NCI-H345 (cell line): ENCODE measurements at regions not wholly inside any gene's neighbourhood (a gene's known extent, or its start where the extent isn't known, plus 50 kb on each side); places are given as distances from the start of the nearest gene placed in this dataset.

Experiments
- DNase-seq: peaks from one replicate; lab custom pipeline; 2025; lab: John Stamatoyannopoulos, UW

GRCh38 chr9:14560194-14560593 lies 133.0 kb downstream of the ZDHHC21 start:
- no peak for DNase-seq

DNA sequence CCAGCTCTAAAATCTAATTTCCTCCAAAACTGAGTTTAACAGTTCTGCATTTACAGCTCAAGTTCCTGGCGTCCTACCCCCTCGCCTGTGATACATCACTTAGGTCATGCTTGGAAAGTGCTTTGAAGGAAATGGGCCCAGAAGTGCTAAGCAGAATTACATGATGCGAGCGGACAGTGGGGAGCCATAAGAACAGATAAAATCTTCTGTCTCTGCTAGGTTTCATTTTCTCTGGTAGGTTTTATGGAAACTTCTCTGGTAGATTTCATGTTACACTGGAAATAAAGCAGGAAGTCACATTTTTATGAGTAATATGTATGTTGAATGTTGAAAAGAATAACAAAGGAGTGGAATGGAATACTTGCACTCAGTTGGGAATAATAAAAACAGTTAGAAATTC lies 138.3 kb downstream of the ZDHHC21 start:
- DNase-seq, result no peak

GRCh38 chr9:14547245-14548060 lies 145.8 kb downstream of the ZDHHC21 start:
- no peak for DNase-seq

DNA sequence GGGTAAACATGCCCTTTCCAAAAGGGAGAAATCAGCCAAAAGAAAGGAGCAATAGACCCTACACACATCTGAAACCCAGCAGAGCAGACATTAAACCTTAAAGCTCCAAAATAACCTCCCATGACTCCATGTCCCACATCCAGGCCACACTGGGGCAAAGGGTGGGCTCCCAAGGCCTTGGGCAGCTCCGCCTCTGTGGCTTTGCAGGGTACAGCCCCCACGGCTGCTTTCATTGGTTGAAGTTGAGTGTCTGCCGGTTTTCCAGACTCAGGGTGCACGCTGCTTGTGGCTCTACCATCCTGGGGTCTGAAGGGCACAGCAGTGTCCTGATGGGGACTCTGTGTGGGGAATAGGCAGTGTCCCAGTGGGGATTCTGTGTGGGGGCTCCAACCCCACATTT lies 146.5 kb downstream of the ZDHHC21 start:
- no peak for DNase-seq

DNA sequence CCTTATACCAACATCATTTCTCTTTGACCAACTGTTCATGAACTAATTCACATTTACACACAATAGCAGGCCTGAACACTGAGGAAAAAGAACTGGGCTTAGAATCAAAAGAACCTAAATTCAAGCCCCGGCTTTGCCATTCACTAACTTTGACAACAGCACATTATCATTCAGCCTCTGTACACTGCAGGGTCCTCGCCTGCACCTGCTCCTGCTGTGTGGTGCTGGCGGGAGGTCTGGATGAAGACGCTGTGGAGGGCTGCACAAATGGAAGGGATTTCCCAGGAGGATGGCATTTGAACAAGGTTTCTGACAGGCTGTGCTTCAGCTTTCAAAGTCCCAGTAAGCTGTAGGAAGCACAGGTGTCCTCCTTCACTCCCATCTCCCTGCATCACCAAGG lies 151.2 kb downstream of the ZDHHC21 start:
- DNase-seq, result peak; percentile 96

DNA sequence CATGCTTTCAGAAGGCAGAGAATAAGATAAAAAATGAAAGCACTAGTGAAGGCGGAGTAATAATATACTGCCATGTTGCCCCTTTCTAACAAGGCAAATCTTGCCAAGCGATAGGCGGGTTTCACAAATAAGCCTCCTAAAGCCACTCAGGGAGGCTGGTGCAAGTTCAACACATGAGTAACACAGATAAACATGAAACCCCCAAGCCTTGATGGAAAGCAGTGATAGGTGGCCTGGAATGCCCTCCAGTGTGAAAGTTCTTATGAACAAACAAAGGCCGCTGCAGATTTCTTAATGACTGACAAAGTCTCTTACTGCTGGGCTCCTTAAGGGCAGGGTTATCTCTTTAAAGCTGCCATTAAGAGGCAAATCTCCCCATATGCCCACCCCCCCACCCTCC lies 154.7 kb downstream of the ZDHHC21 start:
- no peak for DNase-seq

DNA sequence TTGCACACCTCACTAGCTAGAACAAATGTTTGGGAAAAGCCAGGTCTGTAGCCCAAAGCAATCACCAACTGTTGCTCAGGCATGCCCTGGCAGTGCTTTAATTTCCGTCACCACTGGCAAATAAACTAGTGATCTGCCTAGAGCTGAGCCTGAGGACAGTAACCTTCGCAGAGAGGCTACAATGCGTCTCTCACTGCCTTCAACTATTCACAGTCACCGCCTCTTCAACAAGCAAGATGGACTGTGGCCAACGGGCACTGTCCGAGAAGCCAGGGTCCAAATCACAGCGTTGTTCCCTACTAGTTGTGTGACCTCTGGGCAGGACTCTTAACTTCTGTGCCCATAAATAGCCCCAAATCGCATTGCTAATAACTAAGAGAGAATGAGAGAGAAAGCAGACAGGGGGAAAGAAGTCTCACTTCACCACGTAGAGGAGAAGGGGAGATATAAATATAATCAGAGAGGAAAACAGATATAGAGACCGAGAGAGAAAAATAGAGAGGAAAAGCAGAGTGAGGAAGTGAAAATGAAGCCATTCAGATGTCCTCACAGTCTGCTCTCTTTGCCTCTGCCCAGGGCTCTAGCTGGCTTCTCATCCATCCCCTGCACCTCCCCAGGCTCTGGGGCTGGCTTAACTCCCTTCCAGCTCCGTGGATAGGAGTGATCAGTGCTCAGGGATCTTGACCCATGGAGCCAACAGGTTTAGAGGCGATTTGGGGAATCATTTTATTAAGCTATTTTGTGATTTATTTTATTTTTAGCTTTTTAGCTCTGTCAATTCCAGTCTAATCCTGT lies 157.9 kb downstream of the ZDHHC21 start:
- no peak for DNase-seq

DNA sequence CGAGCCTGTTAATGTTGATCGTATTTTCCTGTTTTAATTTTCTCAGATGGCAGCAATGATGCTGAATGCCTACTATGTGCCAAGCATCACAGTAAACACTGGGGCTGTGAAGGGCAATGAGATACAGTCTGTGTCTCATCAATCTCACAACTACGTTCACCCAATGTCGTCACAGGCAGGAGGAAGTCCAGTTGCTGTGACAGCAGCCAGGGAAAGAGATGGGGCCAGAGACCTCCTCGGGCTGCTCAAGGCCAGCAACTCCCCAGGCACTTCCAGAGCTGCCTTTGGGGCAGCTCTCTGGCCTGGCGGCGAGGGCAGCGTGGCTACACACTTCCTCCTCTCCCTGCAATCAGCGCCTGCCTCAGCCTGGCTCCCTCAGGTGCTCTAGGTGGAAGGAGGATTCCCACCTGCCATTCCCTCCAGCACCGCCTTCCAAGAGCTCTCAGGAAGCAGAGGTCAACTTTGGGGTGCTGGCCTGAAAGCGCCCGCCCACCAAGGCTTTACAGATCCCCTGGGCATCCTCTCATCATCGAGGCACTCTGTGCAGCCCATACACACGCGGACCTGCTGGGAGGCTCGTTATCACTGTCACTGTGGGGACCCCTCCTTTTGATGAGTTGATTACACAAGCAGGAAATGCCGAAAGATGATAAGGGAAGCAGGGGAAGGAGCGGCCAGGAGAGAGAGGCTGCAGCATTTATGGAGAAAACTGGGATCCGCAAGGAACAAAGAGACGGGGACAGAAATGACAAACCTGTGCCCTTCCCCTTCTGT lies 159.2 kb downstream of the ZDHHC21 start:
- peak; percentile 30 for DNase-seq

DNA sequence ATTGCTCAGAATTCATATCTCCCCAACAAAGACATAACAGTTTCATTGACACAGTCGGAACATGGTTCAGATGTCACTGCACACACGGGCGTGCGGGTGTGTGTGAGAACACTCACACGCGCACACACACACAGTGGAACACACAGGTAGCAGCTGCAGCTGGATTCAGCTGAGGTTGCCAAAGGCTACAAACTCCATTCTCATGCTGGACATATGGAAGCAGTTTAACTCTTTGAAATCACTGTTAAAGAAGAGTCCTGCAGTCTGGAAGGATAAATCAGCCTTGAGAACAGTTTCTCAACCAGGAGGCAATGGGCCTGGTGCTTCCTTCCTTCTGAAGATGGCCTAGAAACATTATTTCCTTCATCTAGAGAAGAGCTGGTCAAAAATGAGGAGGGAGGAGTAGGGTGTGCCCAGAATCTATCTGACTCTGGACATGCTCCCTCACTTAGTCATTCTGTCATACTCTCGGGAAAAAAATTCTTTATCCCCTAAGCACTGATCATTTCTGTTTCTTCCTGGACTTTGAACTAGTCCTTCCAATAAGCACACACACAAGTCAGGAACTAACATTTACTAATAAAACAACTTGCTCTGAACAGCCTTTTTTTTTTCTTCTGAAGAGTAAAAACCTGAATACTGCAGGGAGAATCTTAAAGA lies 160.6 kb downstream of the ZDHHC21 start:
- DNase-seq, result no peak

DNA sequence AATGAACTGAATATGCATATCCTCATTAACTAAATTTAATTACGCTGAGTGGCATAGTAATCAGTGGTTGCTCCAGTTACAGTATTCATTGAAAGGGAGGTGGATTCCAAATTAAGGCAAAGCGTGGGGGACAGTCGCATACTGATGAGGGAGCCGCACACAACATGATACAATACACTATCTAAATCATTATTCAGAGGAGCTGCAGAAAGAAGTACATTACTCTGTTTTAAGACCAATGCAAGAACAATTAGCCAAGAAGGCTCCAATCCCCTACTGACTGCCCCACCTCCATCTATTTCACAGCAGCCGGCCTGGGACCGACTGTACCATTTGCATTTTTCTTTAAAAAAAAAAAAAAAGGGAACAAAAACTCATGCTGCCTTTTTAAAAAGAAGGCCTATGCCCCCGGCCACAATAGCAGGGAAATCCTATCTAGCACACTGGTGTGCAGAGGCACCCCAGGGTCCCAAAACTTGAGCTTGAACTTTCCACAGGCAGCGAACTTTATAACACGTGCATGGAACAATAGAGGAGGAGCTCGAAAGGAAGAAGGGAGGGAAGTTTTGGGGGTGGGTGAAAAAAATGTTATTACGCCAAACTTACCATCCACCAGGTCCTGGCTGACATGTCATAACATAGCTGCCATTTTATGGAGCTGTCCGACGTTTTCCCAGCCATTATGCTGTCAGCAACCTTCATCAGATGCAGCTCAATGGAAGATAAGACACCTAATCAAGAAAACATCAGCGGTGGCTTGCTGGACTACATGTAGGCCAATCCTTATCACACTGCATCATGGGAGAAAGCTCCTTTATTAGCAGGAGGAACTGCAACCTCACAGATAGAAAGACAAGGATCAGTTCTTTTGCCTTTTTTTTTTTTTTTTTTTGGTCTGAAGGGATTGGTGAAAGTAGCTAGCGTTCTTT lies 161.6 kb downstream of the ZDHHC21 start:
- no peak for DNase-seq

- no peak for DNase-seq
These were observed 162.4 kb downstream of the ZDHHC21 start for GRCh38 chr9:14530841-14531240.

GRCh38 chr9:14530366-14530765 lies 162.9 kb downstream of the ZDHHC21 start:
- DNase-seq, result no peak

DNA sequence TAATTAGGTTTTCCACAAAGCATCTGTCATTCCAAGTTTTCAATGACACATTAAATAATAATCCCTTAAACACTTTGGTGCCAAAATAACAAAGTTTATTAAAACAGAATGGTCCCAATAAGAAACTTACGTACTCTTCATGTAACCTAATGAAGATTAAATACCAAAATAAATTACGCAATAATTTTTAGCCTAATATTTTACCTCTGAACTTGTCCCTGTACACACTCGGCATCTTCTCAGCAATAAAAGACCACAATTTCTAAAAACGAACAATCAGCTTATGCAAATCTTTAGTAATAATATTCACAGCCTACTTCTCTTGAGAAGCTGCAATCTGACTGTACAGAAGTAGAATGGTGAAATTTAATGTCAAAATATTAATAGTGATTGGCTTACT lies 163.6 kb downstream of the ZDHHC21 start:
- no peak for DNase-seq

GRCh38 chr9:14529054-14529453 lies 164.2 kb downstream of the ZDHHC21 start:
- no peak for DNase-seq

- DNase-seq, result no peak
These were observed 166.7 kb downstream of the ZDHHC21 start for GRCh38 chr9:14526504-14526903.

- DNase-seq, result no peak
These were observed 167.4 kb downstream of the ZDHHC21 start for GRCh38 chr9:14525856-14526255.

DNA sequence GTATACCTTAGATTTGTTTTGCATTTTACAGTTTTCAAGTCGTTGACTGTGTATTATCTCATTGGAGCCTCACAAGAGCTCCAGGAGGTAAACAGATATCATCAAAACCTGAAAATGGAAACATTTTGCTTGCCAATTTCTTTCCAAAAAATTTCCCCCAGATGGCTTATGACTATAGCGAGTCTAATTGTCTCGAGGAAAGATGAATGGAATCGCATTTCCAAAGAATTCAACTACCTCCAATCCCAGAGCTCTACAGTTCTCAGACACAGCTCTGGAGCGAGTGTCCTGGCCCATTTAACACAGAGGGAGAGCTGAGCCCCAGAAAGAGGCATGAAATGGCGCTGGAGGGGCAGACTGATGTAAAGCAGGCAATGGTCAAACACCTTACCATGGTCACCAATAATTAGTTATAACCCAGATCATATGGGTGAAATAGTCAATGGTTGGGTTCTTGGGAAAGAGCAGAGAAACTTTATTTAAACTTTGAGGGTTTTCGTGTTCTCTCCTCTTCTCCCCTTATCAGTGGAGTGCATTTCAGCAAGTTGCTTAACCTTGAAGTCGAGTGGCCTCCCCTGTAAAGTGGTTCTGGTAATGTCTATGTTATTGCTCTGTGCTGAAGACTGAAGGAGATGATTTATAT lies 168.2 kb downstream of the ZDHHC21 start:
- DNase-seq, result no peak

GRCh38 chr9:14523545-14523944 lies 169.7 kb downstream of the ZDHHC21 start:
- DNase-seq, result no peak

DNA sequence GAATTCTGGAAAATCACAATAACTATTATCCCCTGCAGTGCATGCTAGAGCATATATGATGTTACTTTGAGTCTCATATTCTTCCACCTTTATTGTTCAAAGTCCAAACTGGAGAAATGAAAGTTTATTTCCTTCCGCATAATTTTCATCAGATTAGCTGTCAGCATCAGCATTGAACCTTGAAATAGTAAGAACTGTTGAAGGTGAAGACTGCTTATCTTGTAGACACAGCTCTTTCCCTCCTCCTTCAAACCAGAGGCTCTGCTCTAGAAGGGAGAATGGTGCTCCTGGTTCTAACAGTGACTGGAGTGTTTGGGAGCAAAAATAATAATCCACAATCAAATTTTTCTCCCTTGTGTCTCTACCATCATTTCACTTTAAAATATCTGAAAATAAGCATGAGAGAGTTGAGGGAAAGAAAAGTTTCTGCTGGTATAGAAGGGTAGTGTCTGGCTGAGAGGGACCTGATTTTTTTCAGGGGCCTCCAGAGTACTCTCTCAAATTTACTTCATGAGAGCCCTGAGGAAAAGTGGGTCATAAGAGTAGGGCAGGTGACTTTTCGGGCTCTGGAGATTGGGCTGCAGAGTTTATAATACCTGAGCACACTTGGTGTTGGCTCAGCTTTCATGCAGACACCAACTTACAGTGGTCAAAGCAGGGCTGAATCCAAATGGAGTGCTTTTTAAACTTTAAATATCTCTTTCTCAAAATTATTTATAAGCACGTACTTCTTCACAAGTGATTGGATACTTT lies 170.4 kb downstream of the ZDHHC21 start:
- DNase-seq, result no peak

DNA sequence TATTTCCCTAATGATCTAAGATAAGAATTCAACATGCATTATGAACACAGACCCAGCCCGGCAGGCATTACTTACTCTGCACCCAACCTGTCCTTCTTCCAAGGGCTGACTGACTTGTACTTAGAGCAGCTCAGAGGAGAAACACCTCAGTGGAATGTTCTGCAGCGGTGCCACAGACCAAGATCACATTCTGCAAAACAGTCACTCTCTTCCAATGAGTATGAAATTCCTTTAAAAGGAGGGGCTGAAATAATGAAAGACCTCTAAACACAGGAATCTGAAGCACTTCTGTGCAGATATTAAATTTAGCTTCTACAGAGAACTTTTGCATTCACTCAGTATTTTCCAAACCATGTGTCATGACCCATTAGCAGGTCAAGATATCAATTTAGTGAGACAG lies 172.9 kb downstream of the ZDHHC21 start:
- no peak for DNase-seq
